Dermis microvascular lymphatic vessel endothelial cell (primary cell): ENCODE measurements at regions not wholly inside any gene's neighbourhood (a gene's known extent, or its start where the extent isn't known, plus 50 kb on each side); places are given as distances from the start of the nearest gene placed in this dataset.

Source experiments
- DNase-seq, 2 donors: peaks; one replicate each; pipeline versions ENCODE4 v3.0.0 to v3.0.0-alpha.2; 2010; ENCODE audit warnings: low read depth in 2 of 2

GRCh38 chr6:90938122-90938521 is 351.2 kb upstream of the MAP3K7 start:
- DNase-seq = no peak

GRCh38 chr6:90936286-90936685 is 349.4 kb upstream of the MAP3K7 start:
- no peak for DNase-seq

- no peak for DNase-seq
Observed at GRCh38 chr6:90934966-90935365, 348.1 kb upstream of the MAP3K7 start.

GRCh38 chr6:90934081-90934480 is 347.2 kb upstream of the MAP3K7 start:
- no peak for DNase-seq

GRCh38 chr6:90932351-90932750 is 345.5 kb upstream of the MAP3K7 start:
- DNase-seq = no peak

- no peak for DNase-seq
Observed at GRCh38 chr6:90928051-90928450, 341.2 kb upstream of the MAP3K7 start.

- DNase-seq = no peak
Observed at GRCh38 chr6:90925726-90926125, 338.9 kb upstream of the MAP3K7 start.

- DNase-seq = no peak
Observed at GRCh38 chr6:90922325-90922724, 335.5 kb upstream of the MAP3K7 start.

- DNase-seq = no peak
Observed at GRCh38 chr6:90918361-90918760, 331.5 kb upstream of the MAP3K7 start.

GRCh38 chr6:90917376-90917775 is 330.5 kb upstream of the MAP3K7 start:
- no peak for DNase-seq

GRCh38 chr6:90916968-90917367 is 330.1 kb upstream of the MAP3K7 start:
- DNase-seq = no peak

- DNase-seq = no peak
Observed at GRCh38 chr6:90915224-90915915, 328.5 kb upstream of the MAP3K7 start.

- no peak for DNase-seq
Observed at GRCh38 chr6:90914312-90914711, 327.4 kb upstream of the MAP3K7 start.

GRCh38 chr6:90913266-90913960 is 326.5 kb upstream of the MAP3K7 start:
- DNase-seq = no peak

- no peak for DNase-seq
Observed at GRCh38 chr6:90911642-90912041, 324.8 kb upstream of the MAP3K7 start.

GRCh38 chr6:90910893-90911292 is 324.0 kb upstream of the MAP3K7 start:
- DNase-seq = no peak

- no peak for DNase-seq
Observed at GRCh38 chr6:90907931-90908655, 321.2 kb upstream of the MAP3K7 start.

- no peak for DNase-seq
Observed at GRCh38 chr6:90905351-90905750, 318.5 kb upstream of the MAP3K7 start.

- DNase-seq = no peak
Observed at GRCh38 chr6:90900034-90900433, 313.2 kb upstream of the MAP3K7 start.

GRCh38 chr6:90898763-90899162 is 311.9 kb upstream of the MAP3K7 start:
- no peak for DNase-seq

- no peak for DNase-seq
Observed at GRCh38 chr6:90896075-90896547, 309.2 kb upstream of the MAP3K7 start.

GRCh38 chr6:90895299-90896074 is 308.6 kb upstream of the MAP3K7 start:
- DNase-seq = no peak
